ENCODE measurements at regions not wholly inside any gene's neighbourhood (a gene's known extent, or its start where the extent isn't known, plus 50 kb on each side); places are given as distances from the start of the nearest gene placed in this dataset.

- DNase-seq = no peak
- Histone ChIP-seq H3K27ac (ENCODE audit: low read length) (no peak overlapping the region), H3F3A (ENCODE audit: insufficient read depth, low read length) (no peaks in the 10 kb centered on the region), H4K20me1 (ENCODE audit: insufficient read depth, low read length) (no peaks in the 10 kb centered on the region), H3K4me1 (ENCODE audit: low read length) (no peaks in the 10 kb centered on the region), H3K36me3 (replicated peaks; ENCODE audit: insufficient read depth, low read length) (no peaks in the 10 kb centered on the region), H3K9ac (ENCODE audit: low read length) (no peak overlapping the region), H2AFZ (ENCODE audit: low read length) (no peak overlapping the region), H3K27me3 (replicated peaks; ENCODE audit: insufficient read depth, low read length) (no peaks in the 10 kb centered on the region), H3K4me2 (ENCODE audit: low read depth, low read length) (no peak overlapping the region), H3K9me3 (replicated peaks; ENCODE audit: insufficient read depth, low read length) (no peaks in the 10 kb centered on the region), H3K9me2 (replicated peaks; ENCODE audit: insufficient read depth, low read length) (no peaks in the 10 kb centered on the region), H3K4me3 (ENCODE audit: low read length) (no peak overlapping the region), H3K79me2 (ENCODE audit: low read length) (no peaks in the 10 kb centered on the region)
- TF ChIP-seq EZH2 (optimal IDR thresholded peaks at IDR 0.05; ENCODE audit: low read depth, low read length) (no peak), EZH2phosphoT487 (IDR thresholded peaks at IDR 0.05; ENCODE audit: low read length) (no peak), CTCF (IDR thresholded peaks at IDR 0.05; ENCODE audit: low read length) (no peak)
Measured at GRCh38 chr13:61734683-61735082, 319.0 kb upstream of the PCDH20 start.

GRCh38 chr13:61728471-61728870, 312.8 kb upstream of the PCDH20 start:
- Histone ChIP-seq H3K4me1 (ENCODE audit: low read length) (no peaks in the 10 kb centered on the region), H2AFZ (ENCODE audit: low read length) (no peak overlapping the region), H3K9me2 (replicated peaks; ENCODE audit: insufficient read depth, low read length) (no peaks in the 10 kb centered on the region), H3K9ac (ENCODE audit: low read length) (no peak overlapping the region), H3K9me3 (replicated peaks; ENCODE audit: insufficient read depth, low read length) (no peaks in the 10 kb centered on the region), H3F3A (ENCODE audit: insufficient read depth, low read length) (no peaks in the 10 kb centered on the region), H3K79me2 (ENCODE audit: low read length) (no peaks in the 10 kb centered on the region), H4K20me1 (ENCODE audit: insufficient read depth, low read length) (no peaks in the 10 kb centered on the region), H3K27ac (ENCODE audit: low read length) (no peak overlapping the region), H3K4me3 (ENCODE audit: low read length) (no peak overlapping the region), H3K27me3 (replicated peaks; ENCODE audit: insufficient read depth, low read length) (no peaks in the 10 kb centered on the region), H3K36me3 (replicated peaks; ENCODE audit: insufficient read depth, low read length) (no peaks in the 10 kb centered on the region), H3K4me2 (ENCODE audit: low read depth, low read length) (no peak overlapping the region)
- no peak for TF ChIP-seq EZH2 (optimal IDR thresholded peaks at IDR 0.05; ENCODE audit: low read depth, low read length)
- no peak for TF ChIP-seq CTCF (IDR thresholded peaks at IDR 0.05; ENCODE audit: low read length)
- TF ChIP-seq EZH2phosphoT487 (IDR thresholded peaks at IDR 0.05; ENCODE audit: low read length) = no peak
- DNase-seq = no peak

GRCh38 chr13:61727767-61728166, 312.1 kb upstream of the PCDH20 start:
- Histone ChIP-seq H3K4me3 (ENCODE audit: low read length) (no peak overlapping the region), H3K9me2 (replicated peaks; ENCODE audit: insufficient read depth, low read length) (no peaks in the 10 kb centered on the region), H3K27me3 (replicated peaks; ENCODE audit: insufficient read depth, low read length) (no peaks in the 10 kb centered on the region), H3K36me3 (replicated peaks; ENCODE audit: insufficient read depth, low read length) (no peaks in the 10 kb centered on the region), H3K27ac (ENCODE audit: low read length) (no peak overlapping the region), H4K20me1 (ENCODE audit: insufficient read depth, low read length) (no peaks in the 10 kb centered on the region), H3K4me1 (ENCODE audit: low read length) (no peaks in the 10 kb centered on the region), H3F3A (ENCODE audit: insufficient read depth, low read length) (no peaks in the 10 kb centered on the region), H2AFZ (ENCODE audit: low read length) (no peak overlapping the region), H3K79me2 (ENCODE audit: low read length) (no peaks in the 10 kb centered on the region), H3K9me3 (replicated peaks; ENCODE audit: insufficient read depth, low read length) (no peaks in the 10 kb centered on the region), H3K4me2 (ENCODE audit: low read depth, low read length) (no peak overlapping the region), H3K9ac (ENCODE audit: low read length) (no peak overlapping the region)
- no peak for DNase-seq
- TF ChIP-seq EZH2phosphoT487 (IDR thresholded peaks at IDR 0.05; ENCODE audit: low read length) (no peak), CTCF (IDR thresholded peaks at IDR 0.05; ENCODE audit: low read length) (no peak)

All from MM.1S (cell line).